ENCODE measurements at regions not wholly inside any gene's neighbourhood (a gene's known extent, or its start where the extent isn't known, plus 50 kb on each side); places are given as distances from the start of the nearest gene placed in this dataset.

DNA sequence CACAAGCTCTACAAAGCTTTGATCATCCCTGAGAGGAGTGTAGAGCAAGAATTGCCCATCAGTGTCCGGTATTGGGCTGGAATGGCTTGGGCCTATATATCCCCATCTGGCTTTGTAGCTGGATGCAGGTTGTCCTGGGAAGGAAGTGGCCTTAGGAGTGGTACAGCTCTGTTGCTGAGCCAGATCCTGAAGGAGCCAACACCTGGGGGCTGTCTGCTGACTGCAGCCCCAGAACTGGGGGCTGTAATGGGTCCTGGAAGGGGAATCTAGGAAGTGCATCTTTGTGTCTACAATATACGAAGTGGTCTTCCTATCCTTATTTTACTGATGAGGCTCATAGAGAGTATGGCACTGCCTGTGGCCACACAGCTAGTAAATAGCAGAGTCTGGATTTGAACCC lies 145.9 kb downstream of the CDC5L start:
- DNase-seq: no peak

DNA sequence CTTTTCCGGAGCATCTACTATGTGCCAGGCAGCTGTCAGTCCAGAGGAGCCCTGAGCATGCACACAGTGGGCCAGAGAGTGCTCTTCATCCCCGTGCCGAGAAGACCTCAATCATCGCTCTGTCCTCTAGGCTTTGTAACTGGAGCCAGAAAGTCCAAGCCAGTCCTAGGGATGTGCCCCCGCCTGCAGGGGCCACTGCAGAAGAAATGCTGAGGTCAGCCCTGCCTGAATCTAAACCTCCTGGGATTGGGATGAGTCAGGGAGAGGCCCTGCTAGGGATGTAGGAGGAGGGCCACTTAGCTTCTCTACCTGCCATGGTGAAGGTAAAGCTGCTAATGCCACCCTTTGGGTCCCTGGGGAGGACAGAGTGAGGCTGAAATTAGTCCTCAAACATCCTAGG lies 146.8 kb downstream of the CDC5L start:
- DNase-seq: no peak

- no peak for DNase-seq
Observed at GRCh38 chr6:44535446-44535845, 147.9 kb downstream of the CDC5L start.

DNA sequence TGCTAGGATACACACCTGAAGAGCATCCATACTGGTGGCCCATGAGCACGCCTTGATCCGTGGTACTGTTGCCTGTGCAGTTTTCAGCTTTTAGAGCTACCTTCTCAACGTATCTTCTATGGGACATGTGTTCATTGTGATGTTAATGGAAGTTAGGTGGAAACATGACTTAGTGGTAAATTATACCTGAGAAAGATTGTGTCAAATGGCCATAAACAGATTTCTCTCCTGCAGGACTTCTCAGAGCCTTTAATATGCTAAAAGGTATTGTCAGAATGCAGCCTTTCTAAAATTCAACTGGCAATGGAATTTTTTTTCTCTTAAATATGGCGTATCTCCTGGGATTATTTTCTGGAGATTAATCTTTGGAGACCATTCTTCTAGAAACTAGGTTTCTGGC lies 148.5 kb downstream of the CDC5L start:
- no peak for DNase-seq

GRCh38 chr6:44537306-44538049 lies 150.0 kb downstream of the CDC5L start:
- no peak for DNase-seq

DNA sequence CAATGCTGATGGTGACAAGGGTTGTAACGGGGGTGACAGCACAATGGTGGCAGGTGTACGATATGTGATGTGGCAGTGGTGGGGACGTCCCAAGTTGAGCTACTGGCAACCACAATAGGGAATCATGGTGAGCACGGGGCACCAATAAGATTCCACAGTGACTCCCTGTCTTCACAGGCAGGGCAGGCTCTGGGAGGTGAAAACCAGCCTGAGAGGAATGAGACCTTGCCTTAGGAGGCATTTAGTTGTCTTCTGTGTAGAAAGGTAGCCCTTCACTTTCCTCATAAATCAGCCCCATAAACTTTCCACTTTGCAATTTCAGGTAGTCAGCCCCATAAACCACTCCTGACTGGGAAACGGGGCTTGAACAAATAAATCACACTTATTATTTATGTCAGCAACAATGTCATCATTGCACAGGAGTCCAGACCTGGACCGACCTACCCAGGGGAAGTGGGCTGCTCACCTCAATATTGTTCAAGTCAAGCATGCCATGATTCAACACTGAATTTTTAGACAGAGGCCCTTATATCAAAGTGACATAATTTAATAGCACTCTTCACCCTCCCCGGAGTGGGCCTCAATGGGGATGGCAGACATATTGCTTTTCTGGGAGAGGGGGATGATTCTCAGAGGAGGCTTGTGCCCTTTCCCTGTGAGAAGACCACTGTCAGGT lies 150.8 kb downstream of the CDC5L start:
- no peak for DNase-seq

DNA sequence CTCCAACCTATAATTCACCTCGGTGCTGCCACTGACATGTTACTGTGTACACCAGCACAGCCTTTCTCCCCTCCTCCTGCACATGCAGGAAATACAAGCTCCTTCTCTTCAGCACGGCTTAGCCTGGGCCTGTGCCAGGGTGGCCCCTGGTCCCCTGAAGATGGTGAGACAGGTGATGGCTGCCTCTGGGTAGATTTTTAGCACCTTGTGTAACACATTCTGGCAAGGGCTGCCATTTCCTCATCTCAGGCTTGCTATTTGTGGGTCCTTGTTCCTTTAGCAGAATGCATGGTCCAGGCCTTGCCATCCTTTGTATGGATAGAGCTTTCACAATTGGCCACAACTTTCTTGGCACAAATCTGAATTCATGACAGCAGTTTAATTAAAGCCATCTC lies 151.3 kb downstream of the CDC5L start:
- no peak for DNase-seq

DNA sequence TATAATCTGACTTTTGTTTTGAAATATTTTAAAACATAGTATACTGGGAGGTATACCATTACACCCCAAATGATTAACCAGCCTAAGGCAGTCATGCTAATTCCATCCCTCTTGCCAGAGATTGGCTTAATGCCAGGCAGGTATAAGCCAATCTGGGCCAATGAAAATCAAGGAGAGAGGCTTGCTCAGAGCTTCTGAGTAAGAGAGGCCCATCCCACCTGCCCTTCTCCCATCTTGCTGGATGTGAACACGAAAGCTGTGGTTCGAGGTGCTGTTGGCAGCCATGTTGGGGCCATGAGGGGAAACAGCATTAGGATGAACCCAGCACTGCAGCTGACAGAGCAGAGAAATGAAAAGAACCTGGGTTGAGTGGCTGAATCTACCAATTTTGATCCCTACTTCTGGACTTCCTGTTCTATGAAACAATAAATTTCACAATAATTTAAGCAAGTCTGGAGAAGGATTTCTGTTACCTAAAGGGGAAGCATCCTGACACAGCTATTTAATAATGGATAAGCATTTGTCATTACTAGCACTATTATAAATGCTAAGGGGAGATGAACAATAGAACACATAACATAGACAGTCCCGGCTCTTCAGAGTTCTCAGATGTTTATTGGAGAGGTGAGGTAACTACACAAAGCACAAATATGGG lies 152.3 kb downstream of the CDC5L start:
- no peak for DNase-seq

- no peak for DNase-seq
Observed at GRCh38 chr6:44540881-44541280, 153.4 kb downstream of the CDC5L start.

GRCh38 chr6:44542401-44543116 lies 155.1 kb downstream of the CDC5L start:
- DNase-seq: peak; percentile 54

DNA sequence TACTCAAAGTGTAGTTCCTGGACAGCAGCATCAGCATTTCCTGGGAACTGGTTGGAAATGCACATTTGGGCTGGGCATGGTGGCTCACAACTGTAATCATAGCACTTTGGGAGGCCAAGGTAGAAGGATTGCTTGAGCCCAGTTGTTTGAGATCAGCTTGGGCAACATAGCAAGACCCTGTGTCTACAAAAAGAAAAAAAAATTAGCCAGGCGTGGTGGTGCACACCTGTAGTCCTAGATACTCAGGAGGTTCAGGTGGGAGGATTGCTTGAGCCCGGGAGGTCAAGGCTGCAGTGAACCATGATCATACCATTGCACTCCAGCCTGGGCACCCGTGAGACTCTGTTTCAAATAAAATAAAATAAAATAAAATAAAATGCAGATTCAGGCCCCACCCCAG lies 156.2 kb downstream of the CDC5L start:
- DNase-seq: no peak

DNA sequence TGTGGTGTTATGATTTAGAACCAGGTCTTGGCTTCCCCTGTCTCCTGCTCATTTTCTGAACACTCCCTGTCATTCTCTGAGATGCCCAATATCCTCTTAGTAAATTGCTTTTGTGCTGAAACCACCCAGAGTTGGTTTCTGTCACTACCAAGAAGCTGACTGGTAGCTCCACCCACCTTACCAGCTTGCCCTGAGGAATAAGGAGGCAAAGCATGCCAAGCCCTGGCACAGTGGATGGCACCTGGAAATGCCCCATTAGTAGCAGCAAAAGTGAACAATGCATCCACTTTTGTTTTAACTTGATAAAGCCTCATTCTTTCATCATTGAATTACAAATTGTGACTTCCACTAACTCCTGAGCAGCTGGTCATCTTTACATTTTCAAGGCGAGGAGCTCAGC lies 157.7 kb downstream of the CDC5L start:
- no peak for DNase-seq

- DNase-seq: no peak
Observed at GRCh38 chr6:44548319-44548718, 160.8 kb downstream of the CDC5L start.

DNA sequence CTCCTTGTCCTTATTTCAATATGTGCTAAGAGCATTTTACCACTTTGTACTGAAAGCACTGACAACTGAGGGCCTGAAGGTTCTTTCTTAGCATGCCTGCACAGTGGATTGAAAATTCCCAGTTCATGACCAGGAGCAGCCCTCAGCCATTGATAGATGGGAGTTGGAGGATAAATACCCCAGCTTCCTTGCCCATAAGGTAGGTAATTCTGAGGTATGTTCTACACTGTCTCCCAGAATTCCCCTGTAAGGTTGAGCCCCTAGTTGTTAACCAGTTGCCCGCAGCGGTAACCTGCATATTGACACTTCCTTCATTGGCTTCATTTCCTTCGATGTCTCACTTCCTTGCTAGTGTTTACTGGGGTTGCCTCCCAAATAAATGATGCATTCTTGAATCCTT lies 162.0 kb downstream of the CDC5L start:
- no peak for DNase-seq

GRCh38 chr6:44554194-44554593 lies 166.7 kb downstream of the CDC5L start:
- DNase-seq: no peak

DNA sequence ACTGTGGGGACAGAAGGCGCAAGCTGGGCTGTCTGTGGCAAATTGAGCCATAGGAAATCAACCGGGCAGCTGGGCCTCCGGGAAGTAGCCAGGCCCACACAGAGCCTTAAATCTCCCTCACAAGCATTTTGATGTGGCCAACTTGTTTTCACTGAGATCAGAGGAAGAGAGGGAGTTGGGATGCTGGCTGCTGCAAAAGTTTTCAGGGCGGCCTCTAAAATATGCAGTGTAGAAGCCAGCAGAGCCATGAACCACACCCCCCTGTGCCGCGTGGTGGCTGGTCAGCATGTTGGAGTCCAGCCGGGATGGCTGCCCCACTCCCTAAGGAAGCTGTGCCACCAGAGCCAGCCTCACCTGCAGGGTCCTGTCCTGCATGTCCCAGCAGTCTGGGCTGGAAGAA lies 167.4 kb downstream of the CDC5L start:
- no peak for DNase-seq

GRCh38 chr6:44556046-44556445 lies 168.5 kb downstream of the CDC5L start:
- DNase-seq: no peak

DNA sequence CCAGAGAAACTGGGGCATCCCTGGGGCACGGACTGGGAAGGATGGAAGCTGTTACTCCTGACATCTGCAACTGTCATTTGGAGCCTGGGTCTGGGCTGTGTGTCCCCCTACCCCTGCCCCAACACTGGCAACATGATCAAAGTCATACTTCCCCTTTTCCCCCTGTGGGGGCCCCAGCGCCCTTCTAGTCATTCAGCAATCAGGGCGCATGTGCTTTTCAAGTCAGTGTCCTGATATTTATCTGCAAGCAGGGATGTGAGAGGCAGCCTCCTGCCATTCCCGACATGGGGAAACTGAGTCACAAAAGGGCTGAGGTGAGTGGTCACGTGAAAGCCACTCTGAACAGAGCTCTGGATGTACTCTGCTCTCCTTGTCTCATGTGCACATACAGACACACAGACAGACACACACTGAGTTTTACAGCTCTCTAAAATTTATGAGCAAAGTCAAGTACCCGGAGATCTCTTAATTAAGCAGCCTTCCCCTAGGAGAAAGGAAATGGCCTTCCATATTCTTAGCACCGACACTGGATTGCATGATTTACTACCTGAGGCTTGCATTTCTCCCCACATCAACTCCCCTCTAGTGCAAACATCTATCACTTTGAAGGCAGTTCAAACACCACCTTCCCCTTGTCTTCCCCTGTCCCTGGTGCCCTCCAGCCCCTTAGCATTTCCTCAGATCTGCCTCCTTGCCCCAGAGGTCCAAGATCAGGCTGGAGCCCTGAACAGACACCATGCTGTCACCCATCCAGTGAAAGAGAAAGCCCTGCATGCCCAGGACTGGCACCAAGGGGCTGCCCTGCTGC lies 170.7 kb downstream of the CDC5L start:
- no peak for DNase-seq

DNA sequence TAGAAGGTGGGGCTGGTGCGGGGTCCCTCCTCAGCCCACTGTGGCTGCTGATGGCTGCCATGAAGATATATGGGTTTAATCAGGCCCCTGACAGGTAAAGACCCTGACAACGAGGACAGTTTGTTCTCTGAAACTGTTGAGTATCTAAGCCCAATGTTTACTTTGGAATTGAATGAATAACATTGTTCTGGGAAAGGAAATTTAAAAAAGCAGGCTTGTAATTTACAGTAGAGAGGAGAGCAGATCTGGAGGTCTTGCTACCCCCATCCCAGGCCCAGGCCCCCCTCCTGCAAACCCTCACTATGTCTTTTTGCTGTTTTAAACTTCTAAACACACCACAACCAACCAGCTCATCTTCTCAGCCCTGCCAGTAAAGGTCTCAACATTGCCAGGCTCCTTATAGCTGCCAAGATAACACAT lies 171.3 kb downstream of the CDC5L start:
- peak; percentile 22 for DNase-seq

DNA sequence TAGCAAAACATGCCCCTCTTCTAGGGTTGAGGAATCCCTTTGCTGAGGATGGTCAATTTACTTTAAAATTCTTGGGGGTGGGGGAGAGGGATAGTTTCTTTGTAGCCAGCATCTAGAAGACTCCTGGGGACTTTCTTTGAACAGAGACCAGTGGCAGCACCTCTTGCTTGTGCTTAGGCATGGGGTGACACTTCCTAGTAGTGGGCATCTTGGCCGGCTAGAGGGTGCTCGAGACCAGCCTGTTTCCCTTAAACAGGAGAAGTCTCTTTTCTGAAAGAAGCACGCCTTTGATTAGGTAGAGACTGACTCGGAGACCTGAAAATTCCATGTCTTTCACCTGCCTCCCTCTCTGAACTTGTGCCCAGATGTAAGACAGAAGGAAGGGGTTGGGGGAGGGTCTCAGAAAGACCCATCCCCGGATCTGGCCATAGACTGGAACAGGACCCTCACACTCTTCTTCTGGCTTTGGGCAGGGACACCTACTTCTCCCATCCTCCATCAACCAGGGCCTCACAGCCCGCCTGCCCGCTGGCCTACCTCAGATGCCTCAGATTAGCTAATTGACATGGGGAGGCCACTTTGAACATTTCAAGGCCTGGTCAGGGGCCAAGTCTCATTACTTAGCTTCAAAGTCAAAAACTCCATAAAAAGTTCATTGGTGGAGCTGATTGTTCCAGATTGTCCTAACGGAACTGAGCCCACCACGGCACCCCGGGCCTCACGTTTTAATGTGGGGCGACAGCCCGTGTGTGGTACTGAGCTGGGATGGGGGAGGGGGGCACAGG lies 172.2 kb downstream of the CDC5L start:
- DNase-seq: peak; percentile 49

DNA sequence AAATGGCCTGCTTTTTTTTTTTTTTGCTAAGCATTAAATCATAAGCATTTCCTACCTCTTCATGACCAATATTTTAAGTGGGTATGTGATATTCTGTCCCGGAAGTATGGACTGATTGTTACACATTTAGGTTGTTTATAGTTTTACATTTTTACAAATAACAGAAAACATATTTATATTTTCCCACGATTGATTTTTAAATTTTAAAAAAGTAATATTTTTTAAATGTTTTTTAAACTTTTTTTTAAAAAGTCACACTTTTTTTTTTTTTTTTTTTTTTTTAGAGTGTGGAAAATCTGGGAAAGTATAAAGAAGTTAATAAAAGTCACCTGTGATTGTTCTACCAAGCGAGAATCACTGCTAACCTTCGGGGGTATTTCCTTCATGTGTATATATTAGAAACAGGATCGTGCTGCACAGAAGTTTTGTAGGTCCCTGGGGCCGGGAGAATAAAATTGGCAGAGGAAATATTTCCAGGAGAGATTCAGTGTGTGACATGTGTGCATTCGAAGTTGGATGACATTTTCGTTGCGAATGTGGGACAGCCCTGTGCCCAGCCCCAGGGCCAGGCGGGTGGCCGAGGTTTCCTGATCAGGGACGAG lies 173.1 kb downstream of the CDC5L start:
- DNase-seq: no peak
